ENCODE measurements at regions not wholly inside any gene's neighbourhood (a gene's known extent, or its start where the extent isn't known, plus 50 kb on each side); places are given as distances from the start of the nearest gene placed in this dataset.

- H3K27ac ChIP-seq = no peak overlapping the region
- H3K9me3 ChIP-seq = no peaks in the 10 kb centered on the region
- TF ChIP-seq EP300 (IDR thresholded peaks at IDR 0.05; ENCODE audit: low read depth) (no peak), POLR2AphosphoS5 (IDR thresholded peaks at IDR 0.05) (no peak), POLR2A (IDR thresholded peaks at IDR 0.05) (no peak)
- TF ChIP-seq, protein P1, sequence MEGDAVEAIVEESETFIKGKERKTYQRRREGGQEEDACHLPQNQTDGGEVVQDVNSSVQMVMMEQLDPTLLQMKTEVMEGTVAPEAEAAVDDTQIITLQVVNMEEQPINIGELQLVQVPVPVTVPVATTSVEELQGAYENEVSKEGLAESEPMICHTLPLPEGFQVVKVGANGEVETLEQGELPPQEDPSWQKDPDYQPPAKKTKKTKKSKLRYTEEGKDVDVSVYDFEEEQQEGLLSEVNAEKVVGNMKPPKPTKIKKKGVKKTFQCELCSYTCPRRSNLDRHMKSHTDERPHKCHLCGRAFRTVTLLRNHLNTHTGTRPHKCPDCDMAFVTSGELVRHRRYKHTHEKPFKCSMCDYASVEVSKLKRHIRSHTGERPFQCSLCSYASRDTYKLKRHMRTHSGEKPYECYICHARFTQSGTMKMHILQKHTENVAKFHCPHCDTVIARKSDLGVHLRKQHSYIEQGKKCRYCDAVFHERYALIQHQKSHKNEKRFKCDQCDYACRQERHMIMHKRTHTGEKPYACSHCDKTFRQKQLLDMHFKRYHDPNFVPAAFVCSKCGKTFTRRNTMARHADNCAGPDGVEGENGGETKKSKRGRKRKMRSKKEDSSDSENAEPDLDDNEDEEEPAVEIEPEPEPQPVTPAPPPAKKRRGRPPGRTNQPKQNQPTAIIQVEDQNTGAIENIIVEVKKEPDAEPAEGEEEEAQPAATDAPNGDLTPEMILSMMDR (IDR thresholded peaks at IDR 0.05) = no peak
- H3K27me3 ChIP-seq = no peaks in the 10 kb centered on the region
- H3K4me3 ChIP-seq = no peak overlapping the region
- intact Hi-C loops (cut with DNase I; ENCODE audit: low total_unique reads) (no loop called here), in situ Hi-C loops (cut with MboI; ENCODE audit: low pct_ligation_motif_present in 1 of 4, low pct_unique_long_range_greater_than_20kb in 1 of 4, low sequenced_read_pairs in 3 of 4) (no loop called here)
- no peaks in the 10 kb centered on the region for H3K4me1 ChIP-seq
- WGBS, 2 donors (ENCODE audit: low coverage in 1 of 2) = 58 to 81% methylated on average over 2 of the region's 2 CpGs
- H3K36me3 ChIP-seq = no peaks in the 10 kb centered on the region
- no peak for DNase-seq
Measured at GRCh38 chr7:63008366-63008765, 990.3 kb upstream of the ZNF722 start.

GRCh38 chr7:63009771-63010170, 988.9 kb upstream of the ZNF722 start:
- no peak for DNase-seq
- TF ChIP-seq, protein P1 (IDR thresholded peaks at IDR 0.05) = no peak
- H3K9me3 ChIP-seq = no peaks in the 10 kb centered on the region
- intact Hi-C loops (cut with DNase I; ENCODE audit: low total_unique reads) (no loop called here), in situ Hi-C loops (cut with MboI; ENCODE audit: low pct_ligation_motif_present in 1 of 4, low pct_unique_long_range_greater_than_20kb in 1 of 4, low sequenced_read_pairs in 3 of 4) (no loop called here)
- H3K4me1 ChIP-seq = no peaks in the 10 kb centered on the region
- H3K4me3 ChIP-seq = no peak overlapping the region
- H3K36me3 ChIP-seq = no peaks in the 10 kb centered on the region
- no peak overlapping the region for H3K27ac ChIP-seq
- no peaks in the 10 kb centered on the region for H3K27me3 ChIP-seq
- 61 to 76% methylated on average over 6 to 7 of the region's 7 CpGs for WGBS, 2 donors (ENCODE audit: low coverage in 1 of 2)

GRCh38 chr7:63012633-63013183, 985.9 kb upstream of the ZNF722 start:
- no peaks in the 10 kb centered on the region for H3K4me1 ChIP-seq
- intact Hi-C loops (cut with DNase I; ENCODE audit: low total_unique reads) = no loop called here
- no peak for TF ChIP-seq POLR2AphosphoS5 (IDR thresholded peaks at IDR 0.05)
- no peak for TF ChIP-seq POLR2A (IDR thresholded peaks at IDR 0.05)
- no peak for TF ChIP-seq EP300 (IDR thresholded peaks at IDR 0.05; ENCODE audit: low read depth)
- TF ChIP-seq, protein P1 (IDR thresholded peaks at IDR 0.05) = no peak
- H3K27me3 ChIP-seq = no peaks in the 10 kb centered on the region
- no peak for DNase-seq
- no peak overlapping the region for H3K27ac ChIP-seq
- 57% methylated on average over 4 to 6 of the region's 6 CpGs for WGBS, 2 donors (ENCODE audit: low coverage in 1 of 2)
- no peaks in the 10 kb centered on the region for H3K36me3 ChIP-seq
- no peak overlapping the region for H3K4me3 ChIP-seq
- in situ Hi-C loops (cut with MboI; ENCODE audit: low pct_ligation_motif_present in 1 of 4, low pct_unique_long_range_greater_than_20kb in 1 of 4, low sequenced_read_pairs in 3 of 4) = no loop called here
- H3K9me3 ChIP-seq = peaks cover 0 to 4% of the 10 kb centered on the region in 2 donors

- no peak overlapping the region for H3K4me3 ChIP-seq
- peaks cover 0 to 7% of the 10 kb centered on the region in 2 donors for H3K9me3 ChIP-seq
- no peaks in the 10 kb centered on the region for H3K36me3 ChIP-seq
- H3K27me3 ChIP-seq = no peaks in the 10 kb centered on the region
- H3K4me1 ChIP-seq = no peaks in the 10 kb centered on the region
- TF ChIP-seq, protein P1 (IDR thresholded peaks at IDR 0.05) = no peak
- TF ChIP-seq POLR2AphosphoS5 (IDR thresholded peaks at IDR 0.05) (no peak), EP300 (IDR thresholded peaks at IDR 0.05; ENCODE audit: low read depth) (no peak), POLR2A (IDR thresholded peaks at IDR 0.05) (no peak)
- WGBS, 2 donors (ENCODE audit: low coverage in 1 of 2) = 74 to 84% methylated on average over 3 to 8 of the region's 8 CpGs
- intact Hi-C loops (cut with DNase I; ENCODE audit: low total_unique reads) = no loop called here
- H3K27ac ChIP-seq = no peak overlapping the region
- in situ Hi-C loops (cut with MboI; ENCODE audit: low pct_ligation_motif_present in 1 of 4, low pct_unique_long_range_greater_than_20kb in 1 of 4, low sequenced_read_pairs in 3 of 4) = no loop called here
- no peak for DNase-seq
Measured at GRCh38 chr7:63014792-63015191, 983.9 kb upstream of the ZNF722 start.
